ENCODE measurements at regions not wholly inside any gene's neighbourhood (a gene's known extent, or its start where the extent isn't known, plus 50 kb on each side); places are given as distances from the start of the nearest gene placed in this dataset.

DNA sequence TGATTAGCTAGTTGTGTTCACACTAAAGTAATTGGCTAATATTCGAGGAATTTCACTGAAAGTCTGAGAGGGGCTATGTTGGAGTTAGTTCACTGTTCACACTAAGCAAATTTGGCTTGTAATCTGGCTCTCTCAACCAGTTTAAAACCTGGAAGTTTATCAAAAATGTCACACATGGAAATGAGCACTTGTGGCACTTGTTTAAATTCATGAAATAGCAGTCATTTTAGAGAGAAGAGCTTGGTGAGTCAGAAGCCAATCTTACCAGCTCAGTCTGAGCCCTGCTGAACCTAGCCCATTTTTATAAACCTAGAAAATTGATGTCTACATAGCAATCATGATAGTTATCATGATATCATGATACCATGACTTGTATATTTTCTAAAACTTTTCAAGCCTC lies 90.7 kb upstream of the JADE1 start:
- no peak for DNase-seq (ENCODE audit: low spot score)
- Histone ChIP-seq H3K4ac (ENCODE audit: low read length) (no peak overlapping the region), H2AK5ac (ENCODE audit: low read depth, low read length) (no peak overlapping the region), H2BK15ac (ENCODE audit: low read length) (no peak overlapping the region), H3K27me3 (ENCODE audit: control insufficient read depth in 3 of 3, insufficient read depth in 3 of 3, low read depth in 1 of 3, low read length in 3 of 3) (peaks cover 0 to 4% (median 0%) of the 10 kb centered on the region in 3 experiments), H2BK12ac (ENCODE audit: low read length) (no peak overlapping the region), H3K9me3 (replicated peaks in 1 of 2; ENCODE audit: control insufficient read depth in 2 of 2, insufficient read depth in 1 of 2, low read depth in 1 of 2, low read length in 2 of 2) (no peaks in the 10 kb centered on the region), H4K8ac (ENCODE audit: low read depth, low read length) (no peak overlapping the region), H3K9ac (ENCODE audit: low read depth, low read length, poor library complexity) (no peak overlapping the region), H3K27ac (replicated peaks; ENCODE audit: low read length) (no peak overlapping the region), H3K36me3 (replicated peaks in 1 of 2; ENCODE audit: control insufficient read depth in 2 of 2, insufficient read depth in 2 of 2, low read length in 2 of 2) (no peaks in the 10 kb centered on the region), H3K18ac (ENCODE audit: low read length) (no peak overlapping the region), H3K4me2 (ENCODE audit: insufficient read depth, low read length, poor library complexity, severe bottlenecking) (no peak overlapping the region), H3K4me3 (ENCODE audit: low read length in 2 of 2) (no peak overlapping the region), H4K91ac (ENCODE audit: low read depth, low read length, poor library complexity) (no peak overlapping the region), H2BK120ac (ENCODE audit: low read depth, low read length) (no peak overlapping the region), H3K4me1 (ENCODE audit: control insufficient read depth in 2 of 2, insufficient read depth in 1 of 2, low read depth in 1 of 2, low read length in 2 of 2) (peaks cover 0 to 2% of the 10 kb centered on the region in 2 donors), H3K14ac (ENCODE audit: low read length) (no peak overlapping the region), H3K79me1 (ENCODE audit: low read depth, low read length) (no peaks in the 10 kb centered on the region), H2BK5ac (ENCODE audit: low read length) (no peak overlapping the region), H2AFZ (ENCODE audit: low read length) (no peak overlapping the region), H3K23ac (ENCODE audit: low read depth, low read length, poor library complexity) (no peak overlapping the region)
- WGBS, 2 donors (ENCODE audit: extremely low coverage in 2 of 2, insufficient read length in 2 of 2, insufficient replicate concordance in 1 of 2): no CpG with 5 or more reads among the region's 1 CpG

DNA sequence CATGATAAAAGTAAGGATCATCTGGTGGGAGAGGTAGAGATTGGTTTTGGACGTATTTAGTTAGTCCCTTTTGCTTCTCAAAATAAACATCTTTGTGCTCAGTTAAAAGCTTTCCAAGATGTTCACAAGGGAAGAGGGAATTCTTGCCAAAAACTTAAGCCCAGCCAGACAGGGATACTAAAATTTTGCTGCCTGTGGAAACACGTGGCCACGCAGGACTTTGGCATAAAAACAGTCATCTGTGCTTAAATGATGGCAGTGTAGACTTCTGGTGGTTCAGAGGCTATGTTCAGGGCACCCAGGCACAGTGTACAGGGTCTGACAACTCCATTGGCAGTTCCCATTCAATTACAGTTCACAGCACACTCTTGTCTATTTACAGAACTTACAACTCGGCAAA lies 93.2 kb upstream of the JADE1 start:
- no peaks in the 10 kb centered on the region for H3K36me3 ChIP-seq (replicated peaks in 1 of 2; ENCODE audit: control insufficient read depth in 2 of 2, insufficient read depth in 2 of 2, low read length in 2 of 2)
- peaks cover 0 to 4% (median 0%) of the 10 kb centered on the region in 3 experiments for H3K27me3 ChIP-seq (ENCODE audit: control insufficient read depth in 3 of 3, insufficient read depth in 3 of 3, low read depth in 1 of 3, low read length in 3 of 3)
- no peaks in the 10 kb centered on the region for H3K79me1 ChIP-seq (ENCODE audit: low read depth, low read length)
- no peak overlapping the region for H2BK15ac ChIP-seq (ENCODE audit: low read length)
- no peak for DNase-seq (ENCODE audit: low spot score)
- H3K23ac ChIP-seq (ENCODE audit: low read depth, low read length, poor library complexity): no peak overlapping the region
- H4K91ac ChIP-seq (ENCODE audit: low read depth, low read length, poor library complexity): no peak overlapping the region
- no peak overlapping the region for H3K27ac ChIP-seq (replicated peaks; ENCODE audit: low read length)
- no peak overlapping the region for H2BK12ac ChIP-seq (ENCODE audit: low read length)
- H3K4me3 ChIP-seq (ENCODE audit: low read length in 2 of 2): no peak overlapping the region
- no peaks in the 10 kb centered on the region for H3K4me1 ChIP-seq (ENCODE audit: control insufficient read depth in 2 of 2, insufficient read depth in 1 of 2, low read depth in 1 of 2, low read length in 2 of 2)
- H4K8ac ChIP-seq (ENCODE audit: low read depth, low read length): no peak overlapping the region
- H3K18ac ChIP-seq (ENCODE audit: low read length): no peak overlapping the region
- H3K9me3 ChIP-seq (replicated peaks in 1 of 2; ENCODE audit: control insufficient read depth in 2 of 2, insufficient read depth in 1 of 2, low read depth in 1 of 2, low read length in 2 of 2): no peaks in the 10 kb centered on the region
- no peak overlapping the region for H3K9ac ChIP-seq (ENCODE audit: low read depth, low read length, poor library complexity)
- H2AFZ ChIP-seq (ENCODE audit: low read length): no peak overlapping the region
- H2BK5ac ChIP-seq (ENCODE audit: low read length): no peak overlapping the region
- H3K4ac ChIP-seq (ENCODE audit: low read length): no peak overlapping the region
- no peak overlapping the region for H3K4me2 ChIP-seq (ENCODE audit: insufficient read depth, low read length, poor library complexity, severe bottlenecking)
- H2AK5ac ChIP-seq (ENCODE audit: low read depth, low read length): no peak overlapping the region
- H2BK120ac ChIP-seq (ENCODE audit: low read depth, low read length): no peak overlapping the region
- no peak overlapping the region for H3K14ac ChIP-seq (ENCODE audit: low read length)
- no CpG with 5 or more reads among the region's 4 CpGs for WGBS, 2 donors (ENCODE audit: extremely low coverage in 2 of 2, insufficient read length in 2 of 2, insufficient replicate concordance in 1 of 2)

DNA sequence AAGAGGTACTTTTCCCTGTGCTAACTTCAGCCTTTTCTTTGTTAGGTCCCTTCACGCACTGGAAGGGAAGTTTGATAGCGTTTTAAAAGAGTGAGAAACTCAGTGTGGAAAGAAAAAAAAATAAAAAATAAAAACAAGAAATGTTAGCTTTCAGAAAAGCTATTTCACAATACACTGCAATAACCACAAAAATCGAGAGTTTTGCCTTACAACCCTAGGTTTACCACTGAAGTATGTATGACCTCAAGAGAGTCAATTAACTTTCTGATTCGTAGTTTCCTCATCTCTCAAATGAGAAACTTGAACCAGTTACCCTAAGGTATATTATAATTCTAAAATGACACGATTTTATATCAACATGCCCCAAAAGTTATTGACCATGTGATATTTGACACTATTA lies 93.9 kb upstream of the JADE1 start:
- Histone ChIP-seq H3K4me3 (ENCODE audit: low read length in 2 of 2) (no peak overlapping the region), H2BK120ac (ENCODE audit: low read depth, low read length) (no peak overlapping the region), H4K8ac (ENCODE audit: low read depth, low read length) (no peak overlapping the region), H2BK12ac (ENCODE audit: low read length) (no peak overlapping the region), H3K14ac (ENCODE audit: low read length) (no peak overlapping the region), H3K4me1 (ENCODE audit: control insufficient read depth in 2 of 2, insufficient read depth in 1 of 2, low read depth in 1 of 2, low read length in 2 of 2) (no peaks in the 10 kb centered on the region), H3K79me1 (ENCODE audit: low read depth, low read length) (no peaks in the 10 kb centered on the region), H3K4ac (ENCODE audit: low read length) (no peak overlapping the region), H2BK5ac (ENCODE audit: low read length) (no peak overlapping the region), H3K4me2 (ENCODE audit: insufficient read depth, low read length, poor library complexity, severe bottlenecking) (no peak overlapping the region), H3K27me3 (ENCODE audit: control insufficient read depth in 3 of 3, insufficient read depth in 3 of 3, low read depth in 1 of 3, low read length in 3 of 3) (peaks cover 0 to 4% (median 0%) of the 10 kb centered on the region in 3 experiments), H2AK5ac (ENCODE audit: low read depth, low read length) (no peak overlapping the region), H3K18ac (ENCODE audit: low read length) (no peak overlapping the region), H3K36me3 (replicated peaks in 1 of 2; ENCODE audit: control insufficient read depth in 2 of 2, insufficient read depth in 2 of 2, low read length in 2 of 2) (no peaks in the 10 kb centered on the region), H2BK15ac (ENCODE audit: low read length) (no peak overlapping the region), H2AFZ (ENCODE audit: low read length) (no peak overlapping the region), H3K9me3 (replicated peaks in 1 of 2; ENCODE audit: control insufficient read depth in 2 of 2, insufficient read depth in 1 of 2, low read depth in 1 of 2, low read length in 2 of 2) (no peaks in the 10 kb centered on the region), H3K9ac (ENCODE audit: low read depth, low read length, poor library complexity) (no peak overlapping the region), H3K27ac (replicated peaks; ENCODE audit: low read length) (no peak overlapping the region), H3K23ac (ENCODE audit: low read depth, low read length, poor library complexity) (no peak overlapping the region), H4K91ac (ENCODE audit: low read depth, low read length, poor library complexity) (no peak overlapping the region)
- no peak for DNase-seq (ENCODE audit: low spot score)
- WGBS, 2 donors (ENCODE audit: extremely low coverage in 2 of 2, insufficient read length in 2 of 2, insufficient replicate concordance in 1 of 2): no CpG with 5 or more reads among the region's 5 CpGs

DNA sequence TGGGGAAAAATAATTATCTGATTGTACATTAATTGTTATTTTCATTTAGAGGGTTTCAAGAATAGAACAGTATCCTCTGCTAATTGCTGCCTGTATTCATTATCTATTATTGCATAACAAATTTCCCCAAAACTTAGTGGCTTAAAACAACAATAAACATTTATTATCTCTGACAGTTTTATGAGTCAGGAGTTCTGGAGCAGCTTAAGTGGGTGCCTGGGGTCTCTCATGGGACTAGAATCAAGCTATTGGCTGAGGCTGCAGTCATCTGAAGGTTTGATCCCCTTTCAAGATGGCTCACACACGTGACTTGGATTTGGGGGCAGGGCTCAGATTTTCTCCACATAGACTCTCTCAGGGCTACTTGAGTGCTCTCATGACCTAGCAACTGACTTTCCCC lies 98.1 kb upstream of the JADE1 start:
- no CpG with 5 or more reads among the region's 1 CpG for WGBS, 2 donors (ENCODE audit: extremely low coverage in 2 of 2, insufficient read length in 2 of 2, insufficient replicate concordance in 1 of 2)
- H3K27ac ChIP-seq (replicated peaks; ENCODE audit: low read length): no peak overlapping the region
- no peak overlapping the region for H2AK5ac ChIP-seq (ENCODE audit: low read depth, low read length)
- H3K4me1 ChIP-seq (ENCODE audit: control insufficient read depth in 2 of 2, insufficient read depth in 1 of 2, low read depth in 1 of 2, low read length in 2 of 2): peaks cover 0 to 2% of the 10 kb centered on the region in 2 donors
- no peak overlapping the region for H2BK5ac ChIP-seq (ENCODE audit: low read length)
- H3K4me2 ChIP-seq (ENCODE audit: insufficient read depth, low read length, poor library complexity, severe bottlenecking): no peak overlapping the region
- no peak overlapping the region for H2BK15ac ChIP-seq (ENCODE audit: low read length)
- no peaks in the 10 kb centered on the region for H3K9me3 ChIP-seq (replicated peaks in 1 of 2; ENCODE audit: control insufficient read depth in 2 of 2, insufficient read depth in 1 of 2, low read depth in 1 of 2, low read length in 2 of 2)
- H3K23ac ChIP-seq (ENCODE audit: low read depth, low read length, poor library complexity): no peak overlapping the region
- no peak overlapping the region for H2AFZ ChIP-seq (ENCODE audit: low read length)
- no peak overlapping the region for H4K8ac ChIP-seq (ENCODE audit: low read depth, low read length)
- no peak overlapping the region for H3K4me3 ChIP-seq (ENCODE audit: low read length in 2 of 2)
- H3K9ac ChIP-seq (ENCODE audit: low read depth, low read length, poor library complexity): no peak overlapping the region
- no peak overlapping the region for H3K4ac ChIP-seq (ENCODE audit: low read length)
- H3K36me3 ChIP-seq (replicated peaks in 1 of 2; ENCODE audit: control insufficient read depth in 2 of 2, insufficient read depth in 2 of 2, low read length in 2 of 2): no peaks in the 10 kb centered on the region
- no peak overlapping the region for H3K14ac ChIP-seq (ENCODE audit: low read length)
- H3K27me3 ChIP-seq (ENCODE audit: control insufficient read depth in 3 of 3, insufficient read depth in 3 of 3, low read depth in 1 of 3, low read length in 3 of 3): no peaks in the 10 kb centered on the region
- no peak for DNase-seq (ENCODE audit: low spot score)
- H3K18ac ChIP-seq (ENCODE audit: low read length): no peak overlapping the region
- H4K91ac ChIP-seq (ENCODE audit: low read depth, low read length, poor library complexity): no peak overlapping the region
- no peaks in the 10 kb centered on the region for H3K79me1 ChIP-seq (ENCODE audit: low read depth, low read length)
- no peak overlapping the region for H2BK12ac ChIP-seq (ENCODE audit: low read length)
- H2BK120ac ChIP-seq (ENCODE audit: low read depth, low read length): no peak overlapping the region

Data from neuronal stem cell (in vitro differentiated cells).